ENCODE measurements at regions not wholly inside any gene's neighbourhood (a gene's known extent, or its start where the extent isn't known, plus 50 kb on each side); places are given as distances from the start of the nearest gene placed in this dataset.

GRCh38 chr2:34602262-34602661, 1003.2 kb upstream of the FAM98A start:
- Histone ChIP-seq H3K27ac (no peak overlapping the region), H3K27me3 (no peaks in the 10 kb centered on the region), H3K4me3 (no peak overlapping the region), H3K9me3 (no peaks in the 10 kb centered on the region), H3K4me1 (no peaks in the 10 kb centered on the region), H3K36me3 (replicated peaks in 1 of 2; ENCODE audit: insufficient read depth in 1 of 2, low read depth in 2 of 2) (no peaks in the 10 kb centered on the region)
- DNase-seq (no peak), ATAC-seq (no peak)
- intact Hi-C loops (cut with DNase I) = no loop called here
- TF ChIP-seq POLR2A (IDR thresholded peaks at IDR 0.05) (no peak), CTCF (IDR thresholded peaks at IDR 0.05) (no peak)
- 58 to 59% methylated on average over 3 of the region's 3 CpGs for WGBS, 2 donors

GRCh38 chr2:34601561-34601960, 1002.5 kb upstream of the FAM98A start:
- 34 to 41% methylated on average over 2 of the region's 2 CpGs for WGBS, 2 donors
- Histone ChIP-seq H3K4me3 (no peak overlapping the region), H3K27ac (no peak overlapping the region)

GRCh38 chr2:34578641-34579040, 979.5 kb upstream of the FAM98A start:
- 89 to 92% methylated on average over 2 of the region's 2 CpGs for WGBS, 2 donors
- Histone ChIP-seq H3K36me3 (replicated peaks in 1 of 2; ENCODE audit: insufficient read depth in 1 of 2, low read depth in 2 of 2) (no peaks in the 10 kb centered on the region), H3K27ac (no peak overlapping the region), H3K9me3 (no peaks in the 10 kb centered on the region), H3K27me3 (no peaks in the 10 kb centered on the region), H3K4me1 (no peaks in the 10 kb centered on the region), H3K4me3 (no peak overlapping the region)
- TF ChIP-seq POLR2A (IDR thresholded peaks at IDR 0.05) (no peak), CTCF (IDR thresholded peaks at IDR 0.05) (no peak)
- intact Hi-C loops (cut with DNase I) = no loop called here
- ATAC-seq (no peak), DNase-seq (no peak)

More at GRCh38 chr2:34601561-34601960, 1002.5 kb upstream of the FAM98A start:
- no peak for ATAC-seq
- Histone ChIP-seq H3K4me1 (no peaks in the 10 kb centered on the region), H3K9me3 (no peaks in the 10 kb centered on the region), H3K27me3 (no peaks in the 10 kb centered on the region), H3K36me3 (replicated peaks in 1 of 2; ENCODE audit: insufficient read depth in 1 of 2, low read depth in 2 of 2) (no peaks in the 10 kb centered on the region)
- TF ChIP-seq CTCF (IDR thresholded peaks at IDR 0.05) (no peak), POLR2A (IDR thresholded peaks at IDR 0.05) (no peak)
- intact Hi-C loops (cut with DNase I) = no loop called here
- DNase-seq = no peak

- no peak overlapping the region for H3K27ac ChIP-seq
- H3K27me3 ChIP-seq = no peaks in the 10 kb centered on the region
- H3K4me3 ChIP-seq = no peak overlapping the region
- no peaks in the 10 kb centered on the region for H3K9me3 ChIP-seq
- H3K36me3 ChIP-seq (replicated peaks in 1 of 2; ENCODE audit: insufficient read depth in 1 of 2, low read depth in 2 of 2) = no peaks in the 10 kb centered on the region
- DNase-seq = peak; percentile 59 to 74 (median 67)
- no peaks in the 10 kb centered on the region for H3K4me1 ChIP-seq
- peak; percentile 23 to 90 (median 81) for TF ChIP-seq CTCF (IDR thresholded peaks at IDR 0.05)
- no peak for TF ChIP-seq POLR2A (IDR thresholded peaks at IDR 0.05)
- 60% methylated on average over 6 to 7 of the region's 7 CpGs for WGBS, 2 donors
- intact Hi-C loops (cut with DNase I) = loop anchor here (5.0 kb wide), 1 partner anchor 473 kb away; no protein-coding TSS in a partner anchor
- ATAC-seq = peak; percentile 95
Observed at GRCh38 chr2:34570266-34570872, 971.3 kb upstream of the FAM98A start.

- no peaks in the 10 kb centered on the region for H3K9me3 ChIP-seq
- intact Hi-C loops (cut with DNase I) = no loop called here
- ATAC-seq = no peak
- no peak overlapping the region for H3K4me3 ChIP-seq
- TF ChIP-seq POLR2A (IDR thresholded peaks at IDR 0.05) (no peak), CTCF (IDR thresholded peaks at IDR 0.05) (no peak)
- no peaks in the 10 kb centered on the region for H3K4me1 ChIP-seq
- no peaks in the 10 kb centered on the region for H3K27me3 ChIP-seq
- no peak overlapping the region for H3K27ac ChIP-seq
- no peak for DNase-seq
- WGBS, 2 donors = 84 to 85% methylated on average over 7 of the region's 7 CpGs
- no peaks in the 10 kb centered on the region for H3K36me3 ChIP-seq (replicated peaks in 1 of 2; ENCODE audit: insufficient read depth in 1 of 2, low read depth in 2 of 2)
Observed at GRCh38 chr2:34567128-34567527, 968.0 kb upstream of the FAM98A start.
